ENCODE measurements at regions not wholly inside any gene's neighbourhood (a gene's known extent, or its start where the extent isn't known, plus 50 kb on each side); places are given as distances from the start of the nearest gene placed in this dataset.
"Not testable (repeated sequence)": the region's sequence is repeated elsewhere in the genome, so short reads cannot be mapped to it uniquely, and the experiment has no call there.

- no peak for DNase-seq
Observed at GRCh38 chr2:167745667-167746066, 501.7 kb downstream of the STK39 start.

- not testable (repeated sequence) for DNase-seq
Observed at GRCh38 chr2:167739921-167740320, 507.5 kb downstream of the STK39 start.

- no peak for DNase-seq
Observed at GRCh38 chr2:167733747-167734146, 513.6 kb downstream of the STK39 start.

GRCh38 chr2:167732326-167732725, 515.1 kb downstream of the STK39 start:
- DNase-seq = no peak

- DNase-seq = no peak
Observed at GRCh38 chr2:167729911-167730310, 517.5 kb downstream of the STK39 start.

- DNase-seq = no peak
Observed at GRCh38 chr2:167726788-167727187, 520.6 kb downstream of the STK39 start.

- DNase-seq = no peak
Observed at GRCh38 chr2:167721593-167721992, 525.8 kb downstream of the STK39 start.

GRCh38 chr2:167719410-167719809, 528.0 kb downstream of the STK39 start:
- no peak for DNase-seq

- no peak for DNase-seq
Observed at GRCh38 chr2:167718560-167718959, 528.8 kb downstream of the STK39 start.

- DNase-seq = no peak
Observed at GRCh38 chr2:167715932-167716331, 531.5 kb downstream of the STK39 start.

- not testable (repeated sequence) for DNase-seq
Observed at GRCh38 chr2:167715498-167715897, 531.9 kb downstream of the STK39 start.

GRCh38 chr2:167712275-167712674, 535.1 kb downstream of the STK39 start:
- DNase-seq = no peak

GRCh38 chr2:167708998-167709397, 538.4 kb downstream of the STK39 start:
- DNase-seq = no peak

GRCh38 chr2:167706800-167707199, 540.6 kb downstream of the STK39 start:
- DNase-seq = no peak

GRCh38 chr2:167703441-167703840, 544.0 kb downstream of the STK39 start:
- DNase-seq = no peak

- DNase-seq = no peak
Observed at GRCh38 chr2:167702227-167702626, 545.2 kb downstream of the STK39 start.

GRCh38 chr2:167701651-167702050, 545.7 kb downstream of the STK39 start:
- no peak for DNase-seq

- no peak for DNase-seq
Observed at GRCh38 chr2:167697948-167698347, 549.4 kb downstream of the STK39 start.

- DNase-seq = no peak
Observed at GRCh38 chr2:167697194-167697593, 550.2 kb downstream of the STK39 start.

GRCh38 chr2:167692936-167693335, 554.5 kb downstream of the STK39 start:
- no peak for DNase-seq

GRCh38 chr2:167692191-167692590, 555.2 kb downstream of the STK39 start:
- no peak for DNase-seq

- no peak for DNase-seq
Observed at GRCh38 chr2:167689444-167689843, 558.0 kb downstream of the STK39 start.

- DNase-seq = no peak
Observed at GRCh38 chr2:167686691-167687090, 560.7 kb downstream of the STK39 start.

GRCh38 chr2:167681234-167682015, 566.0 kb downstream of the STK39 start:
- DNase-seq = no peak

GRCh38 chr2:167678158-167678557, 569.2 kb downstream of the STK39 start:
- DNase-seq = no peak

Data from right hindlimb (tissue), 1 donor.